22Rv1 (cell line): ENCODE measurements at regions not wholly inside any gene's neighbourhood (a gene's known extent, or its start where the extent isn't known, plus 50 kb on each side); places are given as distances from the start of the nearest gene placed in this dataset.

Experiments
- H3K27ac ChIP-seq: fragments of 450-650 bp; 2 replicates; pipeline ENCODE4 v1.5.1; 2017
- ZFX ChIP-seq: fragments of 450-650 bp; IDR thresholded peaks from 2 replicates; pipeline ENCODE4 v1.6.1; 2017; ENCODE audit warnings: antibody characterized with exemption, borderline replicate concordance
- TF ChIP-seq, protein P1 (sequence below): fragments of 450-650 bp; IDR thresholded peaks from 2 replicates; pipeline ENCODE4 v1.5.1; 2017; ENCODE audit warnings: mild to moderate bottlenecking

DNA sequence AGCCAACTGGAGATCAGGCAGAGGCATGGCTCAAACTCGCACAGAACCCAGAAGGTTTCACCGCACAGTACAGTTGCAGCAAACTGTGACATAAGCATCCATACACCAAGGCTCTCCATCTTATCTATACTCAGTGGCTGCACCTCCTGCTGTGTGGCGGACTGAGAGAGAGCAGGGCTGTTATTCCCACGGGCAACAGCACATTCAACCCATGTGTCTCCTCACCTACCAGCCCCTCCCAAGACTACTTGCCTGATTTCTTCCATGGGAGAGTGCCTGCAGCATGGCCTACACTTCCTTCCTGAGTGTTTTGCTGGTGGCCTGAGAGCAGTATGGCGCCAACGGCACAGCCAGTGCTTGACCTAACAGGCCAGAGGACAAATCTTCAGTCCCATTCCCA lies 1606.6 kb downstream of the SLITRK1 start:
- no peak overlapping the region for H3K27ac ChIP-seq
- TF ChIP-seq, protein P1, sequence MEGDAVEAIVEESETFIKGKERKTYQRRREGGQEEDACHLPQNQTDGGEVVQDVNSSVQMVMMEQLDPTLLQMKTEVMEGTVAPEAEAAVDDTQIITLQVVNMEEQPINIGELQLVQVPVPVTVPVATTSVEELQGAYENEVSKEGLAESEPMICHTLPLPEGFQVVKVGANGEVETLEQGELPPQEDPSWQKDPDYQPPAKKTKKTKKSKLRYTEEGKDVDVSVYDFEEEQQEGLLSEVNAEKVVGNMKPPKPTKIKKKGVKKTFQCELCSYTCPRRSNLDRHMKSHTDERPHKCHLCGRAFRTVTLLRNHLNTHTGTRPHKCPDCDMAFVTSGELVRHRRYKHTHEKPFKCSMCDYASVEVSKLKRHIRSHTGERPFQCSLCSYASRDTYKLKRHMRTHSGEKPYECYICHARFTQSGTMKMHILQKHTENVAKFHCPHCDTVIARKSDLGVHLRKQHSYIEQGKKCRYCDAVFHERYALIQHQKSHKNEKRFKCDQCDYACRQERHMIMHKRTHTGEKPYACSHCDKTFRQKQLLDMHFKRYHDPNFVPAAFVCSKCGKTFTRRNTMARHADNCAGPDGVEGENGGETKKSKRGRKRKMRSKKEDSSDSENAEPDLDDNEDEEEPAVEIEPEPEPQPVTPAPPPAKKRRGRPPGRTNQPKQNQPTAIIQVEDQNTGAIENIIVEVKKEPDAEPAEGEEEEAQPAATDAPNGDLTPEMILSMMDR, result no peak
- TF ChIP-seq ZFX, result no peak

DNA sequence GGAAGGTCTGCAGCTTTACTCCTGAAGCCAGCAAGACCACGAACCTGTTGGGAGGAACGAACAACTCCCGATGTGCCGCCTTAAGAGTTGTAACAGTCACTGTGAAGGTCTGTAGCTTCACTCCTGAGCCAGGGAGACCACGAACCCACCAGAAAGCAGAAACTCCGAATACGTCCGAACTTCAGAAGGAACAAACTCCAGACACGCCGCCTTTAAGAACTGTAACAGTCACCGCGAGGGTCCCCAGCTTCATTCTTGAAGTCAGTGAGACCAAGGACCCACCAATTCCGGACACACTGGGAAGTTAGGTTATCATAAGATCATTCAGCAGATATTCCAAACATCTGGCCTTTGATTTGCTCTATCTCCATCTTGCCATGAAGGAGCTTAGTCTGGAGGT lies 1623.0 kb downstream of the SLITRK1 start:
- H3K27ac ChIP-seq, result no peak overlapping the region
- no peak for TF ChIP-seq ZFX
- TF ChIP-seq, protein P1, result no peak

DNA sequence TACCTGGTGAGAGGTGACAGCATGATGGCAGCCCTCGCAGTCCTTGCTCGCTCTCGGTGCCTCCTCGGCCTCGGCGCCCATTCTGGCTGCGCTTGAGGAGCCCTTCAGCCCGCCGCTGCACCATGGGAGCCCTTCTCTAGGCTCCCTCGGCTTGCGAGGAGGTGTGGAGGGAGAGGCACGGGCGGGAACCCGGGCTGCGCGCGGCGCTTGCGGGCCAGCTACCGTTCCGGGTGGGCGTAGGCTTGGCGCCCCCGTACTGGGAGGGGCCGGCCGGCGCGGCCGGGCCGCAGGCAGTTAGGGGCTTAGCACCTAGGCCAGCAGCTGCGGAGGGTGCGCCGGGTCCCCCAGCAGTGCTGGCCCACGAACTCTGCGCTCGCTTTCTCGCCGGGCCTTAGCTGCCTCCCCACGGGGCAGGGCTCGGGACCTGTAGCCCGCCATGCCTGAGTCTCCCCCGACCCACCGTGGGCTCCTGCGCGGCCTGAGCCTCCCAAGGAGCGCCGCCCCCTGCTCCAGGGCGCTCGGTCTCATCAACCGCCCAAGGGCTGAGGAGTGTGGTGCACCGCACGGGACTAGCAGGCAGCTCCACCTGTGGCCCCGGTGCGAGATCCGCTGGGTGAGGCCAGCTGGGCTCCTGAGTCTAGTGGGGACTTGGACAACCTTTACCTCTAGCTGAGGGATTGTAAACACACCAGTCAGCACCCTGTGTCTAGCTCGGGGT lies 1624.3 kb downstream of the SLITRK1 start:
- no peak overlapping the region for H3K27ac ChIP-seq
- TF ChIP-seq, protein P1, result no peak
- TF ChIP-seq ZFX, result no peak

DNA sequence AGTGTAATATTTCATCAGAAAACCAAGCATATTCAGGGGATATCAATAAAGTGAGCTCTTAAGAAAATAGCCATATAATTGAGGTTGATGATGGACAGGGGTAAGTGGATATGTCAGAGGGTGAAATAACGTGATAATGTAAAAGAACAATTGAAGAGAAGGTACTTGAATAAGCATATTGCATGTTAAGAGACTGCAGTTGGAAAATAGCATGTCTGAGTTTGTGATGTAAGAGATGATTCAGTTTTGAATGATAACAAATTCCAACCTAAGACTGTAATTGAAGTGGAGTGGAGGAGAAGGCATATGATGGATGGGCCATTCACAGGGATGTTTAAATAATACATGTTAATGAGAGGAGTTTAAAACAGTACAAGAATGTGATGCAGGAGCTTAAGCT lies 1633.5 kb downstream of the SLITRK1 start:
- no peak for TF ChIP-seq ZFX
- TF ChIP-seq, protein P1, result no peak

DNA sequence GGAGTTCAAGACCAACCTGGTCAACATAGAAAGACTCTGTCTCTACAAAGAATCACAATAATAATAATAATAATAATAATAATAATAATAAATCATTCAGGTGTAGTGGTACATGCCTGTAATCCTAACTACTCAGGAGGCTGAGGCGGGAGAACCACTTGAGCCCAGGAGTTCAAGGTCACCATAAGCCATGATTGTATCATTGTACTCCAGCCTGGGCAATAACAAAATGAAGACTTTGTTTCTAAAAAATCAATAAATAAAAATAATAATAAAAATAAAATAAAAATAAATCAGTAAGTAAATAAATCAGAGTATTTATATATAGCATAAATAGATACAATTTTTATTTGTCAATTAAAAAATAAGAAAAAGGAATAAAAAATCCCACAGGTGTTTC lies 1636.4 kb downstream of the SLITRK1 start:
- TF ChIP-seq, protein P1, result no peak
- no peak for TF ChIP-seq ZFX
- no peak overlapping the region for H3K27ac ChIP-seq

More for the DNA sequence above, 1633.5 kb downstream of the SLITRK1 start:
- H3K27ac ChIP-seq, result no peak overlapping the region

DNA sequence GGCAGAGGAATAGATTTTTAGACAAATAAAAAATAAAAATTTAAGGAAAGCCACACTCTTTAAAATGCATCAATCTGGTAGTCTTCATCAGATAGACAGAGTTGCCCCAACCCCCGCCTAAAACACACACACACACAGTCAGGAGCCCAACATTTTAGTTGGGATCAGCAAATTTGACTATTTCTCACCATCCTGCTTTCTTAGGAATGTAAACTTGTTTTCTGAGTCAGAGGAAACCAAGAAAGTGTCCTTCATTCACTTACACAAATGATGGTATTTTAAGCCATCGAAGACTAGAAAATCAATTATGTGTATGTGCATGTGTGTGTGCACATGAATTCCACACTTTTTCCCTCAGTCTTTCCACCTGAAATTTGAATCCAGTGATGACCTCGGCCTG lies 1657.5 kb downstream of the SLITRK1 start:
- TF ChIP-seq, protein P1, result no peak
- TF ChIP-seq ZFX, result no peak
- no peak overlapping the region for H3K27ac ChIP-seq

DNA sequence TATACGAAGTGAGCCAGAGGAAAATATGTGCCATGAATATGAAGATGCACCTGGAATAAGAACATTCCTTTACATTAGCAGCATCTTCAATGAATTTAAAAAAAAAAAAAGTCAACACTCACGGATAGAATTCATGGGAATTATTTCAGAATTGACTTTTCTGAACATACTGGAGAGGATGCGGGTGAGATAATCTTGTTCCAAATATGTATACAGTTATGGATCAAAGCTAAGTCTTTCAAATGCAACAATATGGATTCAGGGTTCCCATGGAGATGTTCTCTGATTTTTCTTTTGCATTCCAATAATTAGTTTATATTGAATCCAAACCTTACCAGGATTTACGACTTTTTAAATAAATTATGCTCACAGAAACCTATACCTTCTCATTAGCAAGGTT lies 1660.7 kb downstream of the SLITRK1 start:
- TF ChIP-seq, protein P1, result no peak
- no peak for TF ChIP-seq ZFX
- H3K27ac ChIP-seq, result no peak overlapping the region
